GM18861 (cell line): ENCODE measurements at regions not wholly inside any gene's neighbourhood (a gene's known extent, or its start where the extent isn't known, plus 50 kb on each side); places are given as distances from the start of the nearest gene placed in this dataset.
"Not testable (repeated sequence)": the region's sequence is repeated elsewhere in the genome, so short reads cannot be mapped to it uniquely, and the experiment has no call there.

Experiments used
- ATAC-seq: cut with Tn5 transposase; IDR thresholded peaks from one replicate; pipeline ENCODE4 v1.9.1; 2021; ENCODE audit not compliant: unreplicated experiment

GRCh38 chr3:14252321-14253021, 73.9 kb downstream of the LSM3 start:
- no peak for ATAC-seq

- ATAC-seq, result no peak
Measured at GRCh38 chr3:14253022-14253706, 74.5 kb downstream of the LSM3 start.

- ATAC-seq, result no peak
Measured at GRCh38 chr3:14253707-14254382, 75.2 kb downstream of the LSM3 start.

- no peak for ATAC-seq
Measured at GRCh38 chr3:14254812-14255702, 76.4 kb downstream of the LSM3 start.

GRCh38 chr3:14256046-14256445, 77.4 kb downstream of the LSM3 start:
- no peak for ATAC-seq

GRCh38 chr3:14256561-14257342, 78.1 kb downstream of the LSM3 start:
- ATAC-seq, result no peak

- ATAC-seq, result no peak
Measured at GRCh38 chr3:14258906-14259904, 80.6 kb downstream of the LSM3 start.

- ATAC-seq, result no peak
Measured at GRCh38 chr3:14260463-14260862, 81.8 kb downstream of the LSM3 start.

- ATAC-seq, result no peak
Measured at GRCh38 chr3:14261229-14261628, 82.6 kb downstream of the LSM3 start.

- no peak for ATAC-seq
Measured at GRCh38 chr3:14262212-14262611, 83.6 kb downstream of the LSM3 start.

- ATAC-seq, result no peak
Measured at GRCh38 chr3:14262867-14263266, 84.2 kb downstream of the LSM3 start.

- no peak for ATAC-seq
Measured at GRCh38 chr3:14263317-14264005, 84.8 kb downstream of the LSM3 start.

GRCh38 chr3:14265246-14265962, 86.8 kb downstream of the LSM3 start:
- ATAC-seq, result no peak

- ATAC-seq, result no peak
Measured at GRCh38 chr3:14266361-14266760, 87.7 kb downstream of the LSM3 start.

- no peak for ATAC-seq
Measured at GRCh38 chr3:14267976-14268375, 89.4 kb downstream of the LSM3 start.

- no peak for ATAC-seq
Measured at GRCh38 chr3:14268897-14269296, 90.3 kb downstream of the LSM3 start.

- not testable (repeated sequence) for ATAC-seq
Measured at GRCh38 chr3:14272041-14272958, 93.7 kb downstream of the LSM3 start.
